MCF 10A (cell line): ENCODE measurements at regions not wholly inside any gene's neighbourhood (a gene's known extent, or its start where the extent isn't known, plus 50 kb on each side); places are given as distances from the start of the nearest gene placed in this dataset.

Experiments used
- BruUV-seq: library from RNA; stranded (reverse); fragments of 400-500 nt; replicated peaks from 2 replicates; lab custom pipeline; 2021; lab: Mats Ljungman, UMichigan
- CTCF ChIA-PET: fragments of 300-600 bp; sonication (Branson Sonifier 250); formaldehyde crosslinking; extraction: SDS; loops from one replicate; lab custom pipeline; 2021; ENCODE audit warnings: antibody characterized with exemption, inconsistent platforms; lab: Yijun Ruan, JAX
- POLR2A ChIA-PET: fragments of 300-600, 350-650 bp; sonication (Branson Sonifier 250); formaldehyde crosslinking; extraction: SDS; loops from one replicate; lab custom pipeline; 2020; ENCODE audit warnings: antibody characterized with exemption, inconsistent platforms; lab: Yijun Ruan, JAX
- DNase-seq: peaks from one replicate; pipeline ENCODE4 v3.0.0-alpha.2; 2018; ENCODE audit not compliant: unreplicated experiment
- H3K27ac Mint-ChIP-seq: one replicate; pipeline ENCODE4 v1.8.0; 2022; ENCODE audit warnings: mild to moderate bottlenecking, low read depth, mixed read lengths; ENCODE audit not compliant: unreplicated experiment
- H3K27me3 Mint-ChIP-seq: one replicate; pipeline ENCODE4 v1.8.0; 2022; ENCODE audit warnings: mixed read lengths; ENCODE audit not compliant: insufficient read depth, unreplicated experiment
- H3K36me3 Mint-ChIP-seq: one replicate; pipeline ENCODE4 v1.8.0; 2022; ENCODE audit warnings: mild to moderate bottlenecking, moderate library complexity, mixed read lengths; ENCODE audit not compliant: insufficient read depth, unreplicated experiment
- H3K4me1 Mint-ChIP-seq: one replicate; pipeline ENCODE4 v1.8.0; 2022; ENCODE audit warnings: mixed read lengths; ENCODE audit not compliant: insufficient read depth, unreplicated experiment
- H3K4me3 Mint-ChIP-seq: one replicate; pipeline ENCODE4 v1.8.0; 2022; ENCODE audit warnings: mild to moderate bottlenecking, moderate library complexity, mixed read lengths; ENCODE audit not compliant: unreplicated experiment
- H3K9me3 Mint-ChIP-seq: one replicate; pipeline ENCODE4 v1.8.0; 2022; ENCODE audit warnings: mixed read lengths; ENCODE audit not compliant: unreplicated experiment
- CTCF ChIP-seq: fragments of 200-600 bp; IDR thresholded peaks from one replicate; pipeline ENCODE4 v1.8.0; 2022; ENCODE audit warnings: antibody characterized with exemption, mild to moderate bottlenecking; ENCODE audit not compliant: unreplicated experiment
- intact Hi-C: fragments of 100-400 bp; cut with micrococcal nuclease; formaldehyde crosslinking; loops from 2 replicates; pipeline ENCODE4 v1.14.1; 2022

- TF ChIP-seq CTCF, result no peak
- H3K27me3 Mint-ChIP-seq, result peaks cover 48% of the 10 kb centered on the region
- DNase-seq, result no peak
- no peak overlapping the region for H3K4me3 Mint-ChIP-seq
- no peaks in the 10 kb centered on the region for H3K4me1 Mint-ChIP-seq
- ChIA-PET POLR2A (no interaction called here), CTCF (no interaction called here)
- H3K9me3 Mint-ChIP-seq, result peaks cover 16% of the 10 kb centered on the region
- intact Hi-C loops, result no loop called here
- H3K27ac Mint-ChIP-seq, result no peak overlapping the region
- H3K36me3 Mint-ChIP-seq, result no peaks in the 10 kb centered on the region
- BruUV-seq, result no TSS peak
These were observed 121.8 kb downstream of the SYF2 start for GRCh38 chr1:25110485-25110884.

- H3K36me3 Mint-ChIP-seq, result no peaks in the 10 kb centered on the region
- no peak overlapping the region for H3K4me3 Mint-ChIP-seq
- H3K27me3 Mint-ChIP-seq, result peaks cover 48% of the 10 kb centered on the region
- no peak overlapping the region for H3K27ac Mint-ChIP-seq
- intact Hi-C loops, result no loop called here
- no peak for DNase-seq
- no TSS peak for BruUV-seq
- H3K4me1 Mint-ChIP-seq, result no peaks in the 10 kb centered on the region
- POLR2A ChIA-PET, result no interaction called here
- no peak for TF ChIP-seq CTCF
- CTCF ChIA-PET, result no interaction called here
- H3K9me3 Mint-ChIP-seq, result peaks cover 16% of the 10 kb centered on the region
These were observed 122.3 kb downstream of the SYF2 start for GRCh38 chr1:25110036-25110435.

GRCh38 chr1:25109531-25109951 lies 122.8 kb downstream of the SYF2 start:
- no peak for DNase-seq
- Mint-ChIP-seq H3K27me3 (peaks cover 48% of the 10 kb centered on the region), H3K4me1 (no peaks in the 10 kb centered on the region), H3K36me3 (no peaks in the 10 kb centered on the region), H3K9me3 (peaks cover 16% of the 10 kb centered on the region), H3K27ac (no peak overlapping the region), H3K4me3 (no peak overlapping the region)
- ChIA-PET CTCF (no interaction called here), POLR2A (no interaction called here)
- intact Hi-C loops, result no loop called here
- BruUV-seq, result no TSS peak
- TF ChIP-seq CTCF, result no peak

- ChIA-PET POLR2A (no interaction called here), CTCF (no interaction called here)
- Mint-ChIP-seq H3K27me3 (peaks cover 43% of the 10 kb centered on the region), H3K4me3 (no peak overlapping the region), H3K9me3 (peaks cover 16% of the 10 kb centered on the region), H3K4me1 (no peaks in the 10 kb centered on the region), H3K36me3 (no peaks in the 10 kb centered on the region), H3K27ac (no peak overlapping the region)
- no TSS peak for BruUV-seq
- TF ChIP-seq CTCF, result no peak
- intact Hi-C loops, result no loop called here
- DNase-seq, result no peak
These were observed 124.7 kb downstream of the SYF2 start for GRCh38 chr1:25107643-25108010.
